Endothelial cell of umbilical vein (primary cell): ENCODE measurements at regions not wholly inside any gene's neighbourhood (a gene's known extent, or its start where the extent isn't known, plus 50 kb on each side); places are given as distances from the start of the nearest gene placed in this dataset.

Source experiments
- BruUV-seq: library from RNA; stranded (reverse); fragments of 400-500 nt; replicated peaks from 2 replicates; lab custom pipeline; 2021; lab: Mats Ljungman, UMichigan
- CTCF ChIA-PET: fragments of 300-600, 350-600 bp; sonication (Branson Sonifier 250); formaldehyde crosslinking; loops from one replicate; lab custom pipeline; 2021; ENCODE audit warnings: antibody characterized with exemption, inconsistent platforms; lab: Charles Lee
- POLR2A ChIA-PET: fragments of 300-600, 350-600 bp; sonication (Branson Sonifier 250); formaldehyde crosslinking; loops from one replicate; lab custom pipeline; 2021; ENCODE audit warnings: antibody characterized with exemption, inconsistent platforms; lab: Charles Lee
- DNase-seq: peaks from one replicate; pipeline ENCODE4 v3.0.0-alpha.2; 2011; ENCODE audit warnings: low read depth, low spot score
- FAIRE-seq: peaks from 2 replicates; lab custom pipeline; 2011; peaks lifted over from hg19 to GRCh38; lab: Jason Lieb, UNC
- H2AFZ ChIP-seq: 2 replicates; pipeline ENCODE4 v1.6.0; 2012; ENCODE audit warnings: low read depth, low read length, control low read depth, inconsistent platforms
- H3K27ac ChIP-seq: 2 replicates; pipeline ENCODE4 v1.5.1; 2011; ENCODE audit warnings: low read depth, mild to moderate bottlenecking, control low read depth, low read length, moderate library complexity; ENCODE audit not compliant: insufficient read depth
- H3K27me3 ChIP-seq, 2 experiments: 2 replicates each; pipeline versions ENCODE4 v1.6.0 to v1.6.1; 2011; ENCODE audit warnings: low read length in 2 of 2, mixed read lengths in 1 of 2; ENCODE audit not compliant: control insufficient read depth in 2 of 2, insufficient read depth in 2 of 2
- H3K36me3 ChIP-seq, 2 experiments: 2 replicates in 1 of 2; 3 replicates in 1 of 2; pipeline ENCODE4 v1.5.1; 2011; ENCODE audit warnings: low read length in 2 of 2, mild to moderate bottlenecking in 1 of 2, moderate library complexity in 1 of 2; ENCODE audit not compliant: control insufficient read depth in 2 of 2, insufficient read depth in 2 of 2; ENCODE audit errors: extremely low read depth in 1 of 2
- H3K4me1 ChIP-seq: 3 replicates; pipeline ENCODE4 v1.5.1; 2011; ENCODE audit warnings: mild to moderate bottlenecking, low read length; ENCODE audit not compliant: control insufficient read depth, insufficient read depth; ENCODE audit errors: extremely low read depth
- H3K4me2 ChIP-seq: 2 replicates; pipeline ENCODE4 v1.6.1; 2011; ENCODE audit warnings: low read length, control low read depth, mixed read lengths; ENCODE audit not compliant: insufficient read depth
- H3K4me3 ChIP-seq, 3 experiments: fragments of 200-600 bp in 1 of 3; sonication (generic), shearing (Covaris generic) in 1 of 3; replicated peaks in 1 of 3; 2 replicates each; pipeline ENCODE4 v1.5.1; 2011 to 2016; ENCODE audit warnings: control low read depth in 3 of 3, low read length in 3 of 3, mild to moderate bottlenecking in 2 of 3, inconsistent platforms in 1 of 3, low read depth in 1 of 3, moderate library complexity in 1 of 3; ENCODE audit not compliant: insufficient read depth in 1 of 3
- H3K79me2 ChIP-seq: 2 replicates; pipeline ENCODE4 v1.6.0; 2012; ENCODE audit warnings: low read length, inconsistent platforms; ENCODE audit not compliant: control insufficient read depth, insufficient read depth
- H3K9ac ChIP-seq: replicated peaks from 2 replicates; pipeline ENCODE3; 2011; ENCODE audit warnings: low read length, control low read depth; ENCODE audit not compliant: insufficient read depth; ENCODE audit errors: extremely low read depth
- H3K9me1 ChIP-seq: replicated peaks from 3 replicates; pipeline ENCODE4 v1.6.0; 2011; ENCODE audit warnings: mild to moderate bottlenecking, low read length; ENCODE audit not compliant: control insufficient read depth, insufficient read depth; ENCODE audit errors: extremely low read depth
- H3K9me3 ChIP-seq: replicated peaks from 2 replicates; pipeline ENCODE4 v1.5.1; 2012; ENCODE audit warnings: low read length, inconsistent platforms; ENCODE audit not compliant: control insufficient read depth, insufficient read depth
- H4K20me1 ChIP-seq: replicated peaks from 2 replicates; pipeline ENCODE3; 2011; ENCODE audit warnings: mild to moderate bottlenecking, low read length; ENCODE audit not compliant: control insufficient read depth, insufficient read depth; ENCODE audit errors: extremely low read depth
- EZH2 ChIP-seq: IDR thresholded peaks from 2 replicates; pipeline ENCODE4 v1.6.1; 2012; ENCODE audit warnings: borderline replicate concordance, low read depth, mild to moderate bottlenecking, moderate library complexity, low read length, inconsistent platforms; ENCODE audit not compliant: severe bottlenecking
- FOS ChIP-seq: IDR thresholded peaks from 2 replicates; pipeline ENCODE4 v1.6.1; 2011; ENCODE audit warnings: mild to moderate bottlenecking, low read length, moderate library complexity, borderline replicate concordance; ENCODE audit not compliant: insufficient read depth
- GATA2 ChIP-seq: IDR thresholded peaks from 2 replicates; pipeline ENCODE4 v1.7.0; 2011; ENCODE audit warnings: low read depth, mild to moderate bottlenecking, moderate library complexity, mixed read lengths, low read length; ENCODE audit not compliant: insufficient read length, insufficient read depth
- JUN ChIP-seq: IDR thresholded peaks from 2 replicates; pipeline ENCODE4 v1.6.1; 2011; ENCODE audit warnings: borderline replicate concordance, low read depth; ENCODE audit not compliant: insufficient read length, insufficient read depth
- MAX ChIP-seq: IDR thresholded peaks from 2 replicates; pipeline ENCODE4 v1.6.1; 2011; ENCODE audit not compliant: insufficient read depth, insufficient read length
- MYC ChIP-seq: IDR thresholded peaks from one replicate; pipeline ENCODE4 v1.6.1; 2011; ENCODE audit warnings: mild to moderate bottlenecking, low read depth, low read length
- POLR2A ChIP-seq: IDR thresholded peaks from 2 replicates; pipeline ENCODE4 v1.6.1; 2012; ENCODE audit warnings: low read depth, mild to moderate bottlenecking, control low read depth, low read length
- POLR2AphosphoS5 ChIP-seq: IDR thresholded peaks from 2 replicates; pipeline ENCODE4 v1.6.1; 2012; ENCODE audit warnings: low read depth, mild to moderate bottlenecking, control low read depth, low read length, moderate library complexity; ENCODE audit not compliant: insufficient read depth
- dilution Hi-C: fragments of 300-500 bp; cut with MboI; formaldehyde crosslinking; loops from one replicate; pipeline ENCODE4 v1.15.0; 2019; ENCODE audit warnings: low sequenced_read_pairs; ENCODE audit not compliant: extremely low pct_ligation_motif_present
- intact Hi-C: fragments of 100-400 bp; cut with micrococcal nuclease; formaldehyde crosslinking; loops from one replicate; pipeline ENCODE4 v1.10.0; 2022
- TF ChIP-seq, protein P1 (sequence below), 2 donors: IDR thresholded peaks; 1 replicate in 1 of 2; 2 replicates in 1 of 2; pipeline ENCODE4 v1.5.1; 2011; ENCODE audit warnings: low read length in 2 of 2, mild to moderate bottlenecking in 2 of 2, moderate library complexity in 2 of 2, control low read depth in 1 of 2, inconsistent platforms in 1 of 2, low read depth in 1 of 2; ENCODE audit not compliant: insufficient read depth in 1 of 2; ENCODE audit errors: extremely low read depth in 1 of 2

DNA sequence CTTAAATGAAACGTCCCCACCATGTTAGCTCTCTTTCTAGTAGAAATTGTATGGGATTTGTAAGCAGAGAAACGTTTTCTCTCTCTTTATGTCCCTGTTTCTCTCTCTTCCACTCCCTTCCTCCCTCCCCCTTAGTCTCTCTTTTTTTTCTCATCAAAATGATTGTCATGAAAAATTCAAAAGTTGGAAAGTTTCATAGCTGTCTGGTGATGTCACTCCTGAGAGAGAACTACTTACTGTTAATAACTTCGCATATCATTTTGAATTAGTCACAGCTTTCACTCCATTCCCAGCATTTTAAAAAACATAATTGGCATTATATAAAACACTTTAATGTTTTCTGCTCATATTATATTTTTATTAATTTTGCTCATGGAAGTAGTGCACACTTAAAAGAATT, 331.1 kb downstream of the C3orf38 start:
- DNase-seq (no peak), FAIRE-seq (no peak)
- no peak overlapping the region for H3K4me3 ChIP-seq
- H4K20me1 ChIP-seq: no peaks in the 10 kb centered on the region
- no peak overlapping the region for H3K27ac ChIP-seq
- dilution Hi-C loops (no loop called here), intact Hi-C loops (no loop called here)
- TF ChIP-seq, protein P1, sequence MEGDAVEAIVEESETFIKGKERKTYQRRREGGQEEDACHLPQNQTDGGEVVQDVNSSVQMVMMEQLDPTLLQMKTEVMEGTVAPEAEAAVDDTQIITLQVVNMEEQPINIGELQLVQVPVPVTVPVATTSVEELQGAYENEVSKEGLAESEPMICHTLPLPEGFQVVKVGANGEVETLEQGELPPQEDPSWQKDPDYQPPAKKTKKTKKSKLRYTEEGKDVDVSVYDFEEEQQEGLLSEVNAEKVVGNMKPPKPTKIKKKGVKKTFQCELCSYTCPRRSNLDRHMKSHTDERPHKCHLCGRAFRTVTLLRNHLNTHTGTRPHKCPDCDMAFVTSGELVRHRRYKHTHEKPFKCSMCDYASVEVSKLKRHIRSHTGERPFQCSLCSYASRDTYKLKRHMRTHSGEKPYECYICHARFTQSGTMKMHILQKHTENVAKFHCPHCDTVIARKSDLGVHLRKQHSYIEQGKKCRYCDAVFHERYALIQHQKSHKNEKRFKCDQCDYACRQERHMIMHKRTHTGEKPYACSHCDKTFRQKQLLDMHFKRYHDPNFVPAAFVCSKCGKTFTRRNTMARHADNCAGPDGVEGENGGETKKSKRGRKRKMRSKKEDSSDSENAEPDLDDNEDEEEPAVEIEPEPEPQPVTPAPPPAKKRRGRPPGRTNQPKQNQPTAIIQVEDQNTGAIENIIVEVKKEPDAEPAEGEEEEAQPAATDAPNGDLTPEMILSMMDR (IDR thresholded peaks at IDR 0.05; ENCODE audit: extremely low read depth in 1 of 2, insufficient read depth in 1 of 2, low read depth in 1 of 2, low read length in 2 of 2): no peak
- TF ChIP-seq FOS (no peak), JUN (no peak), EZH2 (no peak), POLR2A (no peak), POLR2AphosphoS5 (no peak), GATA2 (no peak), MAX (no peak), MYC (no peak)
- H3K9me1 ChIP-seq: no peaks in the 10 kb centered on the region
- BruUV-seq: no TSS peak
- no peaks in the 10 kb centered on the region for H3K79me2 ChIP-seq
- ChIA-PET CTCF (no interaction called here), POLR2A (no interaction called here)
- no peak overlapping the region for H2AFZ ChIP-seq
- H3K4me1 ChIP-seq: no peaks in the 10 kb centered on the region
- H3K27me3 ChIP-seq: no peaks in the 10 kb centered on the region
- H3K36me3 ChIP-seq: no peaks in the 10 kb centered on the region
- H3K9me3 ChIP-seq: no peaks in the 10 kb centered on the region
- H3K4me2 ChIP-seq: no peak overlapping the region
- no peak overlapping the region for H3K9ac ChIP-seq
